Stimulated activated CD4-positive, alpha-beta T cell treated with anti-CD3 and anti-CD28 coated beads, Interleukin-4, amount 100 ng/mL, for 48 hours (primary cell): ENCODE measurements at regions not wholly inside any gene's neighbourhood (a gene's known extent, or its start where the extent isn't known, plus 50 kb on each side); places are given as distances from the start of the nearest gene placed in this dataset.

Source experiments
- DNase-seq, 2 donors: peaks; one replicate each; pipeline ENCODE4 v3.0.0-alpha.2; 2020; ENCODE audit warnings: low read depth in 2 of 2

DNA sequence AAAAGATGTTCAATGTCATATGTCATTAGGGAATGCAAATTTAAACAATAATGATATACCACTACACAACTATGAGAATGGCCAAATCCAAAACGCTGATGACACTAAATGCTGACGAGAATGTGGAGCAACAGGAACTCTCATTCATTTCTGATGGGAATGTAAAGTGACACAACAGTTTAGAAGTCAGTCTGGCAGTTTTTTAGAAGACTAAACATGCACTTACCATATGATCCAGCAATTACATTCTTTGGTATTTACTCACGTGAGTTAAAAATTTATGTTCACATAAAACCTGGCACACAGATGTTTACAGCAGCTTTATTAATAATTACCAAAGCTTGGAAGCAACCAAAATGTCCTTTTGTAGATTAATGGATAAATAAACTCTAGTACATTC lies 110.4 kb upstream of the C1orf21 start:
- DNase-seq: no peak

DNA sequence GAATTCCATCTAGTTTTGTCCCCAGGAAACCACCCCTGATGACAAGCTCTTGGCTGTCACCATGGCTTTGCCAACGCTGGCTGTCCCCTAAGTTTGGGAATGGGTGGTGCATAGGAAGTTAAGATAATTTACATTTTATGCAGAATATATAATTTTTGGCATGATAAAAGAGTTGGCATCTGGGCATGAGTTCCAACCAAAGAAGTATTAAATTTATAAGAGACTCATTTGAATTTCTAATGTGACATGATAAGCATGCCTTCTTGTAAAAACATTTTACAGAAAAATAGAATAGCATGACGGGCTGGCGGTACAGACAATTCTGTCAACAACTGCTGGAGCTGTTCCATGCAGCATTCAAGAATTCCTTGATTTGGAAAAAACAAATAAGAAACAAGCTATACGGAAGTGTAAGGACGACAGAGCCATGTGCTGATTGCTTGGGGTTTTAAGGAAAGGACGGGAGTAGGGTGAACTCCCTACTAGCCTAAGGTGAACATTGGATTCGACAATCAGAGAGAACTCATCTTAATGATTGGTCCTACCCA lies 106.8 kb upstream of the C1orf21 start:
- DNase-seq: no peak

DNA sequence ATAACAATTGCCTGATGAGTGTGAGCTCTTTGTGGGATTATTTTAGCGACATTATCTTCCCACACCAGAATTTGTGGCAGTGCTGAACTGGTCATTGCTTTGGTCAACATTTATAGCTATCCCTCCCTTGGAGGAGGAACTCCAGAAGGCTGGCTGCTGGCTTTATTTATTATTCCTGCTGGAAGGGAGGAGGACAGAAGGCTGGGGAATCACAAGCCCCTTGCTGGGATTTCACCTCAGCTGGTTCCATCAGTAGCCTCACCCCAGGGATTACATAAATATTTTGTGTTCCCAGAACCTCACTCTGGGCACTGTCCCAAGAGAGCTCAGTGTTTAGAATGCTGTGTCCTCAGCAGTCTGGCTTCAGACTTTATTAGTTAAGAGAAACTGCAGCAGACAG lies 102.8 kb upstream of the C1orf21 start:
- no peak for DNase-seq

DNA sequence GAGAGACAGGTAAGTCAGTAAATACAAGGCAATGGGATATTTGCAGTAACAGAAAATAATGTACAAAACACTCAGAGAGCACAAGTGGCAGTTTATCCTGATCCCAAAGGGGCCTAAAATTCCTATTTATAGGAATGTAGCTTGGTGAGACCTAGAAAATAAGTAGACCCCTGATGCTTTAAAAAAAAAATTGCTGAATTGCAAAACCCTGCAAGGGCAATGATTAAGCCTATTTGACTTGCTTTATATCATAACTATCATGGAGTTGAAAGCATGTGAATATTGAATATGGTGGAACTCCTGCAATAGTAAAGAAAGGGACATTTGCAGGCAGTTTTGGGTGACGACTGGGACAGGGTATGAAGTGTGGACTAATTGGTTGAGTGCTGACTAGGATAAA lies 101.9 kb upstream of the C1orf21 start:
- DNase-seq: no peak

DNA sequence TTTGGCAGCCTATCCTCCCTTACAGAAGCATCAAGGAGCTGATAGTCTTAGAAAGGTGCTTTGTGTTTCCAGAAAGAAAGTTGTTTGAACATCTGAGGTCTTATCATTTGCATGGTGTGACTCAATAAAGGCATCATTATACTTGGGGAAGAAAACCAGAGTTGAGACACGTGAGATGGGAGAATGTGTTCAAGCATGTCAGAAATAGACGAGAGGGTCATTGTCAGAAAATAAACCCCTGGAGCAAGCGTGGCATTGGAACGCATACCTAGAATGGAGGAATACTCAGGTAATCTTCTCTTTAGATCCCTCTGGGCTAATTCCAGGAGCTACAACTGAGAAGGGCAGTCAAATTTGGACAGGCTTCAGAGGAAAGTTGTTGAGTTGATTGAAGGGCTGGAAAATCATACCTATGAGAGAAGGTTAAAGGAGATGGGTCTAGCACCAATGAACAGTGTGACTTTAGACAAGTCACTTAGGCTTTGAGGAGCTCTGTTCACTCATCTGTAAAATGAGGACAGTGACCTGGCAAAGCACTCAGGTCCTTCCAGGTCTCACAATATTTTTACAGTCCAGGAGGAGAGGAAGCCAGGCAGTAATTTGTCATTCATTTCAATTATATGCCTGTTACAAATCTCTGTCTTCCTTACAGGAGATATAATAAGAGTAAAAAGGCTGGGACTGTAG lies 101.3 kb upstream of the C1orf21 start:
- no peak for DNase-seq

DNA sequence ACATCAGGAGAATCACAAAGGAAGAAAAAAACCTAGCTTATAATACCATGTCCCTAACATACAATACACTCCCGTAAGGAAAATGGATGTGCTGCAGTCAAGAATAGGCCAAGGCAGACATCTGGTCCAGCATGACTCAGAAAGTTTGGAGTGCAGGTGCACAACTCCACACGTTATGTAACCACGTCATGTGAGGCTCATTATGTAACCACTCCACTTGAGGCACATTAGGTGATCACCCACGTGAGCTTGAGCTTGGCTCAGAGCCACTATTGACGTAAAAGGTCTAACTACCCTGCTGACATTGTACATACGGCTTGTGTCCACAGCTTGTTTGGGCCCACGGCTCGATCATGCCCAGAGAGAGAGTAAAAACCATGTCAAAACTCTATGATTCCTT lies 99.8 kb upstream of the C1orf21 start:
- DNase-seq: no peak

DNA sequence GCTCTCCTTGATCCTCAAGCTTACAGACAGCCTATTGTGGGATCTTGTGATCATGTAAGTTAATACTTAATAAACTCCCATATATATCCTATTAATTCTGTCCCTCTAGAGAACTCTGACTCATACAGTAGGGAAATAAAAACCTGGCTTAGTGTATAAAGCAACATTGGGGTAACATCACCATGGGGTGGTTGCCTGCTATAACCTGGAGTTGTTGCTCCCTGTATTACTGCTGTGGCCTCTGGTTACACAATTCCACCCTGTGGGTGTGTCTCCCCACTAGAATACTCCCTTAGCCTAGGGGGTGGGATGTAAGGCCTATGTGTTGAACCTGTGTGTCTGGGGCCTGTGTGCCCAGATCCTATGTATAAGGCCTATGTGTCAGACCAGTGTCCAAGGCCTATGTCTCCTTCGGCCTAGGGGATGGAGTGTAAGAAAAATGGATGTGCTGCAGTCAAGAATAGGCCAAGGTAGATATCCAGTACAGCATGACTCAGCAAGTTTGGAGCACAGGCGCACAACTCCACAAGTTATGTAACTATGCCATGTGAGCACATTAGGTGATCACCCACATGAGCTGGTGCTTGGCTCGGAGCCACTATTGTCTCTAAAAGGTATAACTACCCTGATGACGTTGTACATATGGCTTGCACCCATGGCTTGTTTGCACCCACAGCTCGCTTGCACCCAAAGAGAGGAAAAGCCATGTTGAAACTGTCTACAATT lies 96.8 kb upstream of the C1orf21 start:
- DNase-seq: no peak

DNA sequence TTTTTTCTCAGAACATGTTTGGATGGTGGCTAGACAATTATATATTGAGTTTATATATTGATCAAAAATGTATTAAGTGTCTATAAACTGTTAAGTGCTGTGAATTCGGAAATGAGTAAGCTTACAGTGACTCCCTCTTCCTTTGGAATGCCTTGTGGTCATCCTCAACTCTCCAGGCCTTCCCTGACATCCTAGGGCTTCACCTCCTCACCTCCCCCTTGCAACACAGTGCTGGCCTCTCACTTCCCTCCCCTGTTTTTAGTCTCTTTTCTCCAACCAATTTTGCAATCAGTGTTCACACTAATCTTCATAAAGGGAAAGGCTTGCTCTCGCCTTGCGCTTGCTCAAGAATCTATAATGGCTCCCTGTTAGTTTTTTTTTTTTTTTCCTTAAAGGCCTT lies 95.1 kb upstream of the C1orf21 start:
- no peak for DNase-seq

DNA sequence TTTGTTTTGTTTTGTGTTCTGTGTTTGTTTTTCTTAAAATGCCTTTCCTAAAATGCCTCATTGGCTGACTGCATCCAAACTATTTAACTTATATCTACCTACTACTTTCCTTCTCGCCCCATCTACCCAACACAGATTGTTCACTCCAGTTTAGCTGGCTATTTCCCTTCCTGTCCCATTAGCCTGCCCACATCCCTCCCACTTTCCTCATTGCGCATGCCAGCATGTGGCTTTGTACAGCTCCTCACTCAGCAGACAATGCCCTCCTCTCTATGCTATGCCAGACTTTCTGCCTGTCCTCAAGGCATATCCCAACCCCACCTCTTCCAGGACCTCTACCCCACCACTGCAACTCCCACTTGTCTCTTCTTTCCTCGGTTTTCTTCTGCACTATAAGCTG lies 94.7 kb upstream of the C1orf21 start:
- no peak for DNase-seq

DNA sequence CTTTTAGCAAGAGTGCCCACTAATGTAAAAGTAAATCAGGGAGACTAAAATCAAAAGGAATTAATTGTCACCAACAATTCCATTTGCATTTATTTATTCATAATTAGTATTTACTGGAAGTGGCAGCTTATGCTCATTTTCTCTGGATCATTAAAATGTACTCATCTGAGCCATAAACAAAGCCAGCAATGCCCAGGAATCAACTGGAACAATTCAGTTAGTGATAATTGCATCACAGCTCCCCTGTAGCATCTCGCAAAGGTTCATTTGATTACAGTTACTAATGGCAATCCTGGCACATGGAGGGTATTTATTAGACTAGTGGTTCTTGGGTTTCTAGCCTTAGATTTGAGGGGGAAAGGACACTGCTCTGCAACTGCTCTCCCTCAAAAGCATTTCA lies 92.7 kb upstream of the C1orf21 start:
- no peak for DNase-seq

DNA sequence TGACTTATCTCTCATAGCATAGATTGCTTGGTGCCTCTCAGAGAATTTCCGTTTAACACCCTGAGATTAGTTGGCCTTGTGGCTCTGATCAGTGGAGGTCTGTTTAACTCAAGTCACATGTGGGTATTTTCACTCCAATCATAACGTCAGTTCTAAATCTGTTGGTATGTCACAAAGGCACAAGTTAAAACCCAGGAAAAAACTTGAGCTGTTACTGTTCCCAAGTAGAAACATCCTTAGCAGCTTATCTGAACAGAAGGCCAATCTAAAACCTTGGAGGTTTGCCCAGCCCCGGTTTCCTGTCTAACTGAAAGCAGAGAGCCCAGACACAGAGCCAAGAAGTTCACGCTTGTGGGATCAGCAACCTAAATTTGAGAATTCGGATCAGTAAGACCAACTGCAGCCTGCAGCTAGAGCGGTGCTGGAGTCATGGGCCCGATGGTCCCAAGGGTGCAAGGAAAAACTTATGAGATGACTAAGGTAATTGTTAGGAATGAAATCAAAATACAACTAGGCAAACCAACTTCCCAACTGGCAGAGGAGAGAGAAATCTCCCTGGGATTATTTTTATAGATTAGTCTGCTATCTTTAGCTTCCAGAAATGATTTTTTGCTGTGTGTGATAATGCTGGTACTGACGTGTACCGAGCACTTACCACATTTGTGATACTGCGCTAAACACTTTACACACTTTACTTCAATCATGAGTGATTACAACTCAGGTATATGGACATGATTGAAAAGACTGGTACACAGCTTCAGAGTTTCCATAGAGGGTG lies 90.2 kb upstream of the C1orf21 start:
- DNase-seq: no peak

DNA sequence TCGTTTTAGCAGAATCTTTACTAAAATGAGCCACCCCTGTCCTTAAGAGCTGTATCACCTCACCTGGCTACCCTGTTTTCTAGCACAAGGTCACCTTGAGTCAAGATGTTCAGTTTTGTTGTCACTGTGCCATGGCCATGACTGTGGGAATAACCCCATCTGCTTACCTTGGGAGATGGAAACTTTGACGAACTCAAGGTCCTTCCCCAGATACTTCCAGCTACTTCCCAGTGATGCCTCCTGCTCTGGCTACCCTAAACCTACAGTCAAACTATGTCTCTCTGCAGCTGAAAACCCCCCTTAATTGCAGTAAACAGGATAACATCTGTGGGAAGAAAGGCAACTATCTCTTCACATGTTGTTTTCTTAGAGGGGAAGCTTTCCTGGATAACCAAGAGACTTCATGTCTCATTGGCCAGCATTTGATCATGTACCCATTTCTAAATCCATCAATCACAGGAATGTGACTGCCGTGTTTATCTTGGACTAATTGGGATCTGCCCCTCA lies 89.5 kb upstream of the C1orf21 start:
- DNase-seq: no peak

DNA sequence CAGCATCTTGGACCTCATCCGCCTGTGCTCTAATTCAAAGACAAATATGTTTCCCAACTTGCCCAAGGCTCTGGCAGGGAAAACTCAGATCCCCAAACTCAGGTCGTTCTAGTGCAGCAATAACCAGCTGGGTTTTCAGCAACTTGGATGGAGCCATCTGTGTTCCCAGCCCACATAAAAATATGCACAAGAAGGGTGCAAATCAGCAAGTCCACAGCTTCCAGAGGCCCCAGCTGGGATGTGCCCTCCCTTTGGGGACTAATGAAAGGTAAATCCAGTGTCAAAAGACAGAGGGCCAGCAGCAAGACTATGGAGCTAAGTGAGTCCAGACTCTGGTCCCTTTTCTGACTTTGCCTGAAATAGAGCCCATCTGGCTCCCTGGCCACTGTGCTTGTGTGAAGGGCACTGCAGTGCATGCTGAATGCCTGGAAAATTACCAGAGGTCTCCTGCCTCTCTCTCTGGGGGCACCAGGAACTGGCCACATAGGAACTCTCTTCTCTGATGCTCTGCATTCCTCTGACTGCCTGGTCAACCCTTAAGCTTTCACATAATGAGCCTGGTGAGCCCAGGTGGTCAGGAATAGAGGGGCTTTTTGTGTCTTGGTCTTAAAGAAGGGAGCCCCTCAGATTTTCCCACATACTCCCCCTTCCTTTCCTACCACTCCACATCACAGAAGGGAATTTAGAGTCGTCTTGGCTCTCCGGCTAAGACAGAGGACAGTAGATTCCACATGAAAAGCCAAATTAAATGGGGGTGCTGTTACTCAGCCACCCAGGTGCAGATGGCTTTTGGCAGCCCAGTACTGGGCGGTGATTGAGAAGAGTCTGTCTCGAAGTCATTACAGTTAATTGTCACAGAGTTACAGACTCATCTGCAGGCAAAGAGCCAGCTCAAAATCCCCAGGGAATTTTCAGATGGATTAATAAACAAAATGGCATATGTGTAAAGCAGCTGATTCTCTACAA lies 88.1 kb upstream of the C1orf21 start:
- no peak for DNase-seq

DNA sequence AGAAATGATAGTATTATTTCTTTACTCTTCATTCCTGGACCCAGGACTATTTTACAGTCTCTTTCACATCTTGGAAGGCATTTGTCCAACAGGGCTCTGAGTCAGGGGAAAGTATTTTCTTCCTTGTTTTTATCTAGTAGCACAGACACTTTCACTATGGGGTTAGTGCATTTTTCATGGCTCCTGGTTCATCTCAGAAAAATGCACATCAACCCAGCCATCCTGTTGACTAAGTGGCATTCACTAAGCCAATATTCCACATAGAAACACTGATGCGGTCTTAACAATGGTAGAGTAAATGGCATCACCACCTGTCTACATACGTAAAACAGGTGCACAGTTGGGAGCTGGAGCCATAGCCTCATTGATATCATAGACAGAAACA lies 87.4 kb upstream of the C1orf21 start:
- DNase-seq: no peak

DNA sequence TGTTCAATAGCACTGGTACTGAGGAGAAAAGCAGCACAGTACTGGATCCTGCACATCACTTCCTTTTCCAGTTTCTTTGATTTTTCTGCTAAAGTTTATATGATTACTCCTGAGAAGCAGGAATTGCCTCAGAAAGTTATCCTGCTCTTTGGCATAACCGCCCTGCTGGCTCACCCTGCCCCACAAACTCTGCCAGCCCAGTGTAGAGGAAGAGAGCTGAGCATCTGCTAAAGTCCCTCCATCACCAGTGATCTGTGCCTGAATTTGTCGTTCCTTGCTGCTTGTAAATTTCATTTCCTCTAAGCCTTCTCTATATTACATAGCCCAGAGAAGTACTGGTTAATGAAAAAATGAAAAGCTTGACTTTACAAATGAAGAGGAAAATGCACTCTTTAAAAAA lies 87.0 kb upstream of the C1orf21 start:
- no peak for DNase-seq

DNA sequence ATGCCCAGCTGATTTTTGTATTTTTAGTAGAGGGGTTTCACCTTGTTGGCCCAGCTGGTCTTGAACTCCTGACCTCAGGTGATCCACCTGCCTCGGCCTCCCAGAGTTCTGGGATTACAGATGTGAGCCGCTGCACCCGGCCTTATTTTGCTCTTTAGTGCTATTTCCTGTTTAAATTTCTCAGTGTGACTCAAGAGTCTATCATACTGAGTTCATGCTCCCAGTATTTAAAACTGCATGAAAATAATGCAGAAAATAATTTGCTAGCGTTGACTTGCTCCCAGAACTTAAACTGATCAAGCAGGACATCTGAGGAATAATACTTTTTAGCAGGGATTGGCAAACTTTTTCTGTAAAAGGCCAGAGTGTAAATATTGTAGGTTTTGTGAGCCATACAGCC lies 86.4 kb upstream of the C1orf21 start:
- DNase-seq: no peak

DNA sequence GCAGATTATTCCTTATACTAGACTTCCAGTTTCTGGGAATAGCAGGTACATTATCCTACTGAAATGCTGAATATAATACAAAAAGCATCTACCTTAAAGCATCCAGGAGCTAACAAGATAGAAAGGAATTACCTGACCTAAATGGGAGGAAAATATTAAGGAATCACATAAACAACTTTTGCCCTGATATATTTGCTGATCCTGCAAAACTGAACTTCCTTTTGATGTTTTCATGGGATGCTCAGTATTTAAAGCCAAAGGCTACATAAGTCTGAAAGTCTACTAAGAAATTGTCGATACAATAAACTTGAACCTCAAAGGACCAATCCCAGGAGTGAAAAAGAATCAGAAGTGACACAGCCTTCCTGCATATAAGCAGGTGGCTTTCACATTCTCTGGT lies 85.6 kb upstream of the C1orf21 start:
- DNase-seq: no peak

DNA sequence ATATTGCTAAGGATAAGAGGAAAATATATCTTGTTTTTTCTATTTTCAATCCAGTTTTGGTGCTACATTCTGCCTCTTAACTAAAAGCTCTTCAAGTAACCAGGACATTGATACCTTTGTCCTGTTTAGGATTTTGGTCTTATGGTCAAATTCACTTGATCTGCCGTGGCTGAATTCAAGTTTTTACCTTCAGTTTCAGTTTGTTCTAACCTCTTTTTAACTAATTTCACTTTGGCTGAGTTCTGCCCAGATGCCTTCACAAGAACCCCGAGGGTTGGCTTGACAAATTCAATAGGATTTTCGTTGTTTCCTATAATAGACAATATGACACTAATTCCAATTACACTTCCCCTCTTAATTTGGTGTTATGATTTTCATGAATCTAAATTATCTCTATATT lies 84.5 kb upstream of the C1orf21 start:
- no peak for DNase-seq

DNA sequence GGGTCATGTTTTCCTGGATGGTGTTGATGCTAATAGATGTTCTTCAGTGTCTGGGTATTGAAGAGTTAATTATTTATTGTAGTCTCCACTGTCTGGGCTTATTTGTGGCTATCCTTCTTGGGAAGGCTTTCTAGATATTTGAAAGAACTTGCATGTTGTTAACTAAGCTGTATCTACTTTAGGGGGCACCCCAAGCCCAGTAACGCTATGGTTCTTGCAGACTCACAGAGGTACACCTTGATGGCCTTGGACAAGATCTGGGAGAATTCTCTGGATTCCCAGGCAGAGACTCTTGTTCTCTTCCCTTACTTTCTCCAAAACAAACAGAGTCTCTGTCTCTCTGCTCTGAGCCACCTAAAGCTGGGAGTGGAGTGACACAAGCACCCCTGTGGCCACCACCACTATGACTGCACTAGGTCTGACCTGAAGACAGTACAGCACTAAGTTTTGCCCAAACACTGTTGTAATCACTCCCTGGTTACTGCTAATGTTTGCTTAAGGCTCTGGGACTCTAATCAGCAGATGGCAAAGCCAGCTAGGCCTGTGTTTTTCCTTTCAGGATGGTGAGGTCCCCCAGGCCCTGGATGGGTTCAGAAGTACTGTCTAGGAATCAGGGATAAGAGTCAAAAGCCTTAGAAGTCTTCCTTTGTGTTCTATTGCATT lies 76.5 kb upstream of the C1orf21 start:
- DNase-seq: no peak

DNA sequence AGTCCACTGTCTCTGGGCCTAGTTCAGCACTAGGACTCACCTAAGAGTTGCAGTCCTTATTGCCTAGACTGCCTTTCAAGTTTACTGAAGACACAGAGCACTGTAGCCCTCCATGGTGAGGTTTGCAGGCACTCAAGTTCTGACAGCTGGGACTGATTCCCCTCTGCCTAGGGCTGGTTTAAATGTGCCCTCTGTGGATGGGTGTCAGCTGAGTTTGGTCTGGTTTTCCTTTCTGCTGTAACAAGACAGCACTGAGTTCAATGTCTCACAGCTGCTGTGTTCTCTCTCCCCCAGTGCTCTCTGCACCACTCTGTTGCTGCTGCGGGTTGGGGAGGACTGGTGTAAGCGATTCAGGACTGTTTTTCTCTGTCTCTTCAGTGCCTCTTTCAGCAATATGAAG lies 75.2 kb upstream of the C1orf21 start:
- no peak for DNase-seq

DNA sequence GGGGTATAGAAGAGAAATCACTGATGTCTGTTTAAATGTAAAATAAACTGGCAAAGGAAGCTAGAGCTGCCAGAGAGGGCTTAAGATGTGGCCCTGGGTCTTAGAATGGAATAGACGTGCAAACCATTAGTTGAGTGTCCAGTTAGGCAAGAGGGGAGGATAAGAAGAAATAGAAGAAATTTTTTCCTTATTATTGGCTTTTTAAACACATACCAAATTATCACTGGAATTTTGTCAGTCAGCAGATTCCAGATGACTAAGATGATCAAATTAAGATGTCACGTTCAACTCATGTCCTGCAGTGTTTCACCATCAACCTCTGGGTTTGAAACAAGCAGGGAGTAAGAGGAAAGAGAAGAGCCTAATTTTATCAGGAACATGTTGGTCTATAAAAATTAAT lies 71.6 kb upstream of the C1orf21 start:
- DNase-seq: no peak
